HCT116 (cell line): ENCODE measurements at regions not wholly inside any gene's neighbourhood (a gene's known extent, or its start where the extent isn't known, plus 50 kb on each side); places are given as distances from the start of the nearest gene placed in this dataset.
"Not testable (repeated sequence)": the region's sequence is repeated elsewhere in the genome, so short reads cannot be mapped to it uniquely, and the experiment has no call there.

ENCODE experiments used
- ATAC-seq: fragments of 200-7000 bp; cut with Tn5 transposase; 2 replicates; pipeline ENCODE4 v1.9.1; 2020; ENCODE audit warnings: mild to moderate bottlenecking, moderate library complexity
- BruUV-seq: library from RNA; stranded (reverse); fragments of 400-500 nt; replicated peaks from 2 replicates; lab custom pipeline; 2021; lab: Mats Ljungman, UMichigan
- CTCF ChIA-PET: fragments of 300-600 bp; sonication (Branson Sonifier 250); formaldehyde crosslinking; loops from one replicate; lab custom pipeline; 2021; ENCODE audit warnings: antibody characterized with exemption; lab: Charles Lee
- POLR2A ChIA-PET: fragments of 300-600, 350-600 bp; sonication (Branson Sonifier 250); formaldehyde crosslinking; loops from one replicate; lab custom pipeline; 2021; ENCODE audit warnings: antibody characterized with exemption; lab: Charles Lee
- RAD21 ChIA-PET, 2 experiments: fragments of 300-600 bp; sonication (Branson Sonifier 250); formaldehyde crosslinking; loops; one replicate each; lab custom pipeline; 2023; ENCODE audit warnings: low total read pairs in 2 of 2; ENCODE audit not compliant: uncharacterized antibody in 2 of 2, unreplicated experiment in 2 of 2, low non-redundant PET in 1 of 2; lab: Charles Lee
- DNase-seq: peaks from one replicate; pipeline ENCODE4 v3.0.0-alpha.2; 2010; ENCODE audit warnings: low read depth, low spot score
- H2AFZ ChIP-seq: fragments of 200-600 bp; shearing (Covaris generic), sonication (generic); 2 replicates; pipeline ENCODE4 v1.6.1; 2017; ENCODE audit warnings: low read depth, mixed run types, mixed read lengths, antibody characterized with exemption, low read length; ENCODE audit not compliant: poor library complexity, severe bottlenecking
- H3K27ac ChIP-seq: 2 replicates; pipeline ENCODE4 v1.5.1; 2012; ENCODE audit warnings: low read depth, low read length
- H3K27me3 ChIP-seq: fragments of 200-600 bp; sonication (generic); 2 replicates; pipeline ENCODE4 v1.6.1; 2016; ENCODE audit warnings: mixed run types, low read length, mixed read lengths; ENCODE audit not compliant: insufficient read depth
- H3K36me3 ChIP-seq, 2 experiments: fragments of 200-500 bp in 1 of 2; fragments of 200-600 bp in 1 of 2; sonication (Bioruptor generic) in 1 of 2; sonication (generic) in 1 of 2; 2 replicates each; pipeline versions ENCODE4 v1.5.1 to v1.6.1; 2014 to 2016; ENCODE audit warnings: low read length in 2 of 2, inconsistent platforms in 1 of 2, mixed read lengths in 1 of 2, mixed run types in 1 of 2; ENCODE audit not compliant: insufficient read depth in 2 of 2, control insufficient read depth in 1 of 2
- H3K4me1 ChIP-seq, 2 experiments: fragments of 200-600 bp in 1 of 2; sonication (generic) in 1 of 2; 2 replicates each; pipeline versions ENCODE4 v1.5.1 to v1.6.1; 2012 to 2017; ENCODE audit warnings: low read length in 2 of 2, inconsistent platforms in 1 of 2, mild to moderate bottlenecking in 1 of 2, mixed read lengths in 1 of 2, mixed run types in 1 of 2, moderate library complexity in 1 of 2; ENCODE audit not compliant: insufficient read depth in 2 of 2, control insufficient read depth in 1 of 2
- H3K4me2 ChIP-seq: fragments of 200-600 bp; sonication (generic); 2 replicates; pipeline ENCODE4 v1.6.1; 2017; ENCODE audit warnings: mixed run types, low read length, mixed read lengths
- H3K4me3 ChIP-seq, 2 experiments: fragments of 200-600 bp in 1 of 2; sonication (generic) in 1 of 2; replicated peaks in 1 of 2; 2 replicates each; pipeline ENCODE4 v1.5.1; 2011 to 2016; ENCODE audit warnings: low read length in 2 of 2, control low read depth in 1 of 2, low read depth in 1 of 2, mild to moderate bottlenecking in 1 of 2, mixed read lengths in 1 of 2, mixed run types in 1 of 2
- H3K79me2 ChIP-seq: fragments of 200-600 bp; sonication (generic); 2 replicates; pipeline ENCODE4 v1.6.1; 2017; ENCODE audit warnings: mild to moderate bottlenecking, mixed run types, low read length, moderate library complexity, mixed read lengths; ENCODE audit not compliant: insufficient read depth
- H3K9ac ChIP-seq: fragments of 200-600 bp; sonication (generic); 2 replicates; pipeline ENCODE4 v1.6.1; 2016; ENCODE audit warnings: low read length, mixed read lengths
- H3K9me2 ChIP-seq: fragments of 200-600 bp; sonication (generic), shearing (Covaris generic); 2 replicates; pipeline ENCODE4 v1.6.1; 2017; ENCODE audit warnings: mixed run types, mild to moderate bottlenecking, moderate library complexity; ENCODE audit not compliant: insufficient read depth
- H3K9me3 ChIP-seq, 2 experiments: fragments of 200-500 bp in 1 of 2; fragments of 200-600 bp in 1 of 2; sonication (Bioruptor generic) in 1 of 2; sonication (generic) in 1 of 2; 2 replicates each; pipeline ENCODE4 v1.6.1; 2014 to 2017; ENCODE audit warnings: low read length in 2 of 2, mixed read lengths in 2 of 2, inconsistent platforms in 1 of 2, low read depth in 1 of 2, mild to moderate bottlenecking in 1 of 2, mixed run types in 1 of 2, moderate library complexity in 1 of 2; ENCODE audit not compliant: control insufficient read depth in 1 of 2, insufficient read depth in 1 of 2
- H4K20me1 ChIP-seq: fragments of 200-600 bp; sonication (generic), shearing (Covaris generic); 2 replicates; pipeline ENCODE4 v1.6.1; 2017; ENCODE audit warnings: mixed run types, mild to moderate bottlenecking, moderate library complexity; ENCODE audit not compliant: insufficient read depth
- CBX3 ChIP-seq: IDR thresholded peaks from 2 replicates; pipeline ENCODE4 v1.6.1; 2012; ENCODE audit warnings: low read depth
- CEBPB ChIP-seq: IDR thresholded peaks from 2 replicates; pipeline ENCODE4 v1.6.1; 2012; ENCODE audit warnings: low read depth
- CTCF ChIP-seq, 3 experiments: fragments of 200-600 bp in 1 of 3; sonication (generic) in 1 of 3; IDR thresholded peaks in 2 of 3; conservative IDR thresholded peaks in 1 of 3; 2 replicates each; pipeline ENCODE4 v1.5.1; 2012 to 2017; ENCODE audit warnings: low read depth in 2 of 3, low read length in 2 of 3, antibody characterized with exemption in 1 of 3, borderline replicate concordance in 1 of 3, control low read depth in 1 of 3, mild to moderate bottlenecking in 1 of 3, mixed read lengths in 1 of 3, mixed run types in 1 of 3, moderate library complexity in 1 of 3; ENCODE audit not compliant: insufficient read depth in 1 of 3
- EGR1 ChIP-seq: IDR thresholded peaks from 2 replicates; pipeline ENCODE4 v1.6.1; 2012; ENCODE audit warnings: low read depth
- ELF1 ChIP-seq: IDR thresholded peaks from 2 replicates; pipeline ENCODE4 v1.6.1; 2012; ENCODE audit warnings: low read depth, borderline replicate concordance
- EZH2 ChIP-seq: fragments of 200-600 bp; sonication (generic); IDR thresholded peaks from 2 replicates; pipeline ENCODE4 v1.6.1; 2017; ENCODE audit warnings: antibody characterized with exemption, mixed run types
- EZH2phosphoT487 ChIP-seq: fragments of 200-600 bp; IDR thresholded peaks from 2 replicates; pipeline ENCODE4 v1.6.1; 2018; ENCODE audit warnings: antibody characterized with exemption, borderline replicate concordance
- JUND ChIP-seq: IDR thresholded peaks from 2 replicates; pipeline ENCODE4 v1.6.1; 2012
- MAX ChIP-seq: IDR thresholded peaks from 2 replicates; pipeline ENCODE4 v1.6.1; 2012
- POLR2A ChIP-seq: IDR thresholded peaks from 2 replicates; pipeline ENCODE4 v1.7.0; 2011; ENCODE audit warnings: borderline replicate concordance; ENCODE audit not compliant: insufficient read depth, insufficient read length; ENCODE audit errors: extremely low read depth
- RAD21 ChIP-seq: IDR thresholded peaks from 2 replicates; pipeline ENCODE4 v1.6.1; 2012; ENCODE audit warnings: low read depth, mild to moderate bottlenecking
- REST ChIP-seq: IDR thresholded peaks from 2 replicates; pipeline ENCODE4 v1.6.1; 2012; ENCODE audit warnings: low read depth
- SIN3A ChIP-seq: IDR thresholded peaks from 2 replicates; pipeline ENCODE4 v1.6.1; 2012; ENCODE audit warnings: low read depth
- SP1 ChIP-seq: IDR thresholded peaks from 2 replicates; pipeline ENCODE4 v1.6.1; 2012; ENCODE audit warnings: low read depth
- SRF ChIP-seq: IDR thresholded peaks from 2 replicates; pipeline ENCODE4 v1.6.1; 2012; ENCODE audit warnings: low read depth
- TCF7L2 ChIP-seq: IDR thresholded peaks from 2 replicates; pipeline ENCODE4 v1.7.0; 2011; ENCODE audit warnings: borderline replicate concordance, inconsistent platforms; ENCODE audit not compliant: insufficient read depth, insufficient read length; ENCODE audit errors: extremely low read depth
- YY1 ChIP-seq: IDR thresholded peaks from 2 replicates; pipeline ENCODE4 v1.6.1; 2011; ENCODE audit warnings: low read length, low read depth, moderate library complexity, mild to moderate bottlenecking; ENCODE audit not compliant: insufficient replicate concordance; ENCODE audit errors: extremely low read depth
- ZFX ChIP-seq: fragments of 450-650 bp; IDR thresholded peaks from 2 replicates; pipeline ENCODE4 v1.6.1; 2017
- ZNF274 ChIP-seq: fragments of 200-500 bp; sonication (Bioruptor generic); IDR thresholded peaks from 2 replicates; pipeline ENCODE4 v1.6.1; 2014; ENCODE audit warnings: mild to moderate bottlenecking, low read depth, low read length, inconsistent platforms
- intact Hi-C: fragments of 100-400 bp; cut with micrococcal nuclease; formaldehyde crosslinking; loops from 2 replicates; pipeline ENCODE4 v1.10.0; 2022

- ChIA-PET POLR2A (no interaction called here), CTCF (no interaction called here), RAD21 (no interaction called here)
- no TSS peak for BruUV-seq
- intact Hi-C loops: no loop called here
- Histone ChIP-seq H4K20me1 (no peaks in the 10 kb centered on the region), H3K9me2 (no peaks in the 10 kb centered on the region), H3K4me1 (no peaks in the 10 kb centered on the region), H3K36me3 (no peaks in the 10 kb centered on the region), H3K9ac (no peak overlapping the region), H3K9me3 (no peaks in the 10 kb centered on the region; a peak in 2 of 4 replicates), H3K27me3 (no peaks in the 10 kb centered on the region), H3K27ac (no peak overlapping the region), H3K79me2 (no peaks in the 10 kb centered on the region), H3K4me2 (no peak overlapping the region), H3K4me3 (no peak overlapping the region), H2AFZ (no peak overlapping the region)
- DNase-seq: no peak
- ATAC-seq: no peak
- TF ChIP-seq YY1 (no peak), CEBPB (no peak), MAX (no peak), CBX3 (no peak), ELF1 (no peak), JUND (no peak), EZH2 (no peak), RAD21 (no peak), ZNF274 (no peak), SP1 (no peak), ZFX (no peak), POLR2A (no peak), EZH2phosphoT487 (no peak), EGR1 (no peak), TCF7L2 (no peak), CTCF (IDR thresholded peaks at IDR 0.05 in 2 of 3, conservative IDR thresholded peaks at IDR 0.05 in 1 of 3; ENCODE audit: borderline replicate concordance in 1 of 3, insufficient read depth in 1 of 3, low read depth in 2 of 3, low read length in 2 of 3) (no peak), SIN3A (no peak), REST (no peak), SRF (no peak)
Observed at GRCh38 chr21:14010729-14011128, 200.0 kb downstream of the LIPI start.

GRCh38 chr21:14009990-14010389 is 200.8 kb downstream of the LIPI start:
- not testable (repeated sequence) for H3K27ac ChIP-seq

More at GRCh38 chr21:14009990-14010389, 200.8 kb downstream of the LIPI start:
- H3K27me3 ChIP-seq, H4K20me1 ChIP-seq, ATAC-seq, H3K4me3 ChIP-seq, H3K36me3 ChIP-seq, H3K79me2 ChIP-seq, CTCF ChIA-PET, H3K9me3 ChIP-seq, H3K4me2 ChIP-seq, intact Hi-C loops, BruUV-seq, POLR2A ChIA-PET, H3K9ac ChIP-seq, H3K9me2 ChIP-seq, H3K4me1 ChIP-seq, H2AFZ ChIP-seq, RAD21 ChIA-PET, DNase-seq: not testable (repeated sequence)
